PC-3 (cell line): ENCODE measurements at regions not wholly inside any gene's neighbourhood (a gene's known extent, or its start where the extent isn't known, plus 50 kb on each side); places are given as distances from the start of the nearest gene placed in this dataset.

Experiments used
- ATAC-seq: fragments of 200-7000 bp; cut with Tn5 transposase; 2 replicates; pipeline ENCODE4 v1.9.1; 2020; ENCODE audit warnings: mild to moderate bottlenecking, moderate library complexity
- BruUV-seq: library from RNA; stranded (reverse); fragments of 400-500 nt; replicated peaks from 2 replicates; lab custom pipeline; 2021; lab: Mats Ljungman, UMichigan
- CTCF ChIA-PET: fragments of 300-600 bp; sonication (Branson Sonifier 250); formaldehyde crosslinking; loops from one replicate; lab custom pipeline; 2022; ENCODE audit warnings: antibody characterized with exemption; lab: Charles Lee
- POLR2A ChIA-PET: fragments of 300-600 bp; sonication (Branson Sonifier 250); formaldehyde crosslinking; loops from one replicate; lab custom pipeline; 2022; ENCODE audit warnings: antibody characterized with exemption; ENCODE audit not compliant: unreplicated experiment; lab: Charles Lee
- DNase-seq: peaks from one replicate; pipeline ENCODE4 v3.0.0-alpha.2; 2015
- H2AFZ ChIP-seq: fragments of 300-600 bp; sonication (generic); 2 replicates; pipeline ENCODE4 v1.6.0; 2016; ENCODE audit warnings: antibody characterized with exemption, low read length
- H3F3A ChIP-seq: fragments of 300-600 bp; sonication (generic); one replicate; pipeline ENCODE4 v1.6.0; 2017; ENCODE audit warnings: antibody characterized with exemption, low read length, control low read depth, mild to moderate bottlenecking; ENCODE audit not compliant: unreplicated experiment
- H3K27ac ChIP-seq: fragments of 300-600 bp; sonication (generic); 2 replicates; pipeline ENCODE4 v1.5.1; 2016; ENCODE audit warnings: mild to moderate bottlenecking, low read length
- H3K27me3 ChIP-seq: fragments of 300-600 bp; sonication (generic); 2 replicates; pipeline ENCODE4 v1.6.1; 2016; ENCODE audit warnings: low read length, mixed read lengths
- H3K36me3 ChIP-seq: fragments of 300-600 bp; sonication (generic); 2 replicates; pipeline ENCODE4 v1.6.1; 2016; ENCODE audit warnings: low read depth, mixed run types, low read length, mixed read lengths
- H3K4me1 ChIP-seq: fragments of 300-600 bp; sonication (generic); 2 replicates; pipeline ENCODE4 v1.5.1; 2016; ENCODE audit warnings: low read length; ENCODE audit not compliant: insufficient read depth
- H3K4me2 ChIP-seq: fragments of 300-600 bp; sonication (generic); 2 replicates; pipeline ENCODE4 v1.6.0; 2016; ENCODE audit warnings: low read length
- H3K4me3 ChIP-seq: fragments of 300-600 bp; sonication (generic); 2 replicates; pipeline ENCODE4 v1.5.1; 2016; ENCODE audit warnings: mild to moderate bottlenecking, low read length, mixed read lengths
- H3K79me2 ChIP-seq: fragments of 300-600 bp; sonication (generic); 2 replicates; pipeline ENCODE4 v1.6.1; 2017; ENCODE audit warnings: low read length, mixed read lengths
- H3K9ac ChIP-seq: fragments of 300-600 bp; sonication (generic); 2 replicates; pipeline ENCODE4 v1.6.0; 2016; ENCODE audit warnings: mild to moderate bottlenecking, low read length
- H3K9me2 ChIP-seq: fragments of 300-600 bp; sonication (generic); replicated peaks from 2 replicates; pipeline ENCODE4 v1.6.1; 2016; ENCODE audit warnings: mixed run types, low read length, mixed read lengths
- H3K9me3 ChIP-seq: fragments of 300-600 bp; sonication (generic); 2 replicates; pipeline ENCODE4 v1.6.1; 2016; ENCODE audit warnings: low read length, mixed read lengths
- H4K20me1 ChIP-seq: fragments of 300-600 bp; sonication (generic); 2 replicates; pipeline ENCODE4 v1.6.1; 2016; ENCODE audit warnings: low read length, mixed read lengths
- EZH2 ChIP-seq: fragments of 300-600 bp; sonication (generic); IDR thresholded peaks from one replicate; pipeline ENCODE4 v1.6.1; 2017; ENCODE audit warnings: antibody characterized with exemption, mild to moderate bottlenecking, low read length; ENCODE audit not compliant: unreplicated experiment
- EZH2phosphoT487 ChIP-seq: fragments of 300-600 bp; sonication (generic); IDR thresholded peaks from 2 replicates; pipeline ENCODE4 v1.6.1; 2018; ENCODE audit warnings: mild to moderate bottlenecking, antibody characterized with exemption, low read length, borderline replicate concordance
- intact Hi-C: fragments of 100-400 bp; cut with micrococcal nuclease; formaldehyde crosslinking; loops from 2 replicates; pipeline ENCODE4 v1.9.0; 2023
- TF ChIP-seq, protein P1 (sequence below): fragments of 300-600 bp; sonication (generic); conservative IDR thresholded peaks from 2 replicates; pipeline ENCODE4 v1.5.1; 2017; ENCODE audit warnings: antibody characterized with exemption, low read depth, mild to moderate bottlenecking, low read length

DNA sequence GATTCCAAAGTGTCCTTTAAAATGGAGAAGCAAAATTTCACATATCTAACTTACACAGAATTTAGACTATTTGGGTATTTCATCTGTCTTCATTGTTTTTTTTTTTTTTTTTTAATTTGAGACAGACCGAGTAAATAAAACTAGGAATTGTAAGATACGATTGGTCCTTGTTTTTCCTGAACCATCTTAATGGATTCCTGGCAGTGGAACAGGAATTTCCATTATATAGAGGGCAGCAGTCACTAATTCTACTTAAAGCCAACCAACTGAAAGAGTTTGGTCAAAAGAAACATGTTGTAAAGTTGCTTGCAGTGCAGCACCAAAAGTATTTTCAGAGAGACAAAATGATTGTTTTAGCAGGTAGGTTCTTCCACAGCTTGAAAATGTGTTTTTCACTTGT is 72.5 kb upstream of the HGF start:
- intact Hi-C loops = no loop called here

DNA sequence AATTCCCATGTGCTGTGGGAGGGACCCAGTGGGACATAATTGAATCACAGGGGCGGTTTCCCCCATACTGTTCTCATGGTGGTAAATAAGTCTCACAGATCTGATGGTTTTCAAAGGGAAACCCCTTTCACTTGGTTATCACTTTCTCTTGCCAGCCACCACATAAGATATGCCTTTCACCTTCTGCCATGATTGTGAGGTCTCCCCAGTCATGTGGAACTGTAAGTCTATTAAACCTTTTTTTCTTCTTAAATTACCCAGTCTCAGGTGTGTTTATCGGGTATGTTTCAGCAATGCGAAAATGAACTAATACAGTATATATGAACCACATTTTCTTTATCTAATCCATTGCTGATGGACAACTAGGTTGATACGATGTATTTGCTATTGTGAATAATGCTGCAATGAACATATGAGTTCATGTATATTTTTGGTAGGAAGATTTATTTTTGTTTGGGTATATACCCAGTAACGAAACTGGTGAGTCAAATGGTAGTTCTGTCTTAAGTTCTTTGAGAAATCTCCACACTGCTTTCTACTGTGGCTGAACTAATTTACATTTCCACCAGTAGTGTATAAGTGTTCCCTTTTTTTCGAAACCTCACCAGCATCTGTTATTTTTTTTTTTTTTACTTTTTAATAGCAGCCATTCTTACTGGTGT is 70.0 kb upstream of the HGF start:
- H3K9me3 ChIP-seq = no peaks in the 10 kb centered on the region
- ATAC-seq (no peak), DNase-seq (no peak)
- TF ChIP-seq EZH2phosphoT487 (no peak), EZH2 (no peak)
- TF ChIP-seq, protein P1, sequence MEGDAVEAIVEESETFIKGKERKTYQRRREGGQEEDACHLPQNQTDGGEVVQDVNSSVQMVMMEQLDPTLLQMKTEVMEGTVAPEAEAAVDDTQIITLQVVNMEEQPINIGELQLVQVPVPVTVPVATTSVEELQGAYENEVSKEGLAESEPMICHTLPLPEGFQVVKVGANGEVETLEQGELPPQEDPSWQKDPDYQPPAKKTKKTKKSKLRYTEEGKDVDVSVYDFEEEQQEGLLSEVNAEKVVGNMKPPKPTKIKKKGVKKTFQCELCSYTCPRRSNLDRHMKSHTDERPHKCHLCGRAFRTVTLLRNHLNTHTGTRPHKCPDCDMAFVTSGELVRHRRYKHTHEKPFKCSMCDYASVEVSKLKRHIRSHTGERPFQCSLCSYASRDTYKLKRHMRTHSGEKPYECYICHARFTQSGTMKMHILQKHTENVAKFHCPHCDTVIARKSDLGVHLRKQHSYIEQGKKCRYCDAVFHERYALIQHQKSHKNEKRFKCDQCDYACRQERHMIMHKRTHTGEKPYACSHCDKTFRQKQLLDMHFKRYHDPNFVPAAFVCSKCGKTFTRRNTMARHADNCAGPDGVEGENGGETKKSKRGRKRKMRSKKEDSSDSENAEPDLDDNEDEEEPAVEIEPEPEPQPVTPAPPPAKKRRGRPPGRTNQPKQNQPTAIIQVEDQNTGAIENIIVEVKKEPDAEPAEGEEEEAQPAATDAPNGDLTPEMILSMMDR = no peak
- CTCF ChIA-PET = no interaction called here
- BruUV-seq = no TSS peak
- no peaks in the 10 kb centered on the region for H3K27me3 ChIP-seq
- no peaks in the 10 kb centered on the region for H3K36me3 ChIP-seq
- H4K20me1 ChIP-seq = no peaks in the 10 kb centered on the region
- H3K27ac ChIP-seq = no peak overlapping the region
- no peak overlapping the region for H3K4me2 ChIP-seq
- POLR2A ChIA-PET = no interaction called here
- no peaks in the 10 kb centered on the region for H3F3A ChIP-seq
- no peak overlapping the region for H2AFZ ChIP-seq
- H3K79me2 ChIP-seq = no peaks in the 10 kb centered on the region
- no peak overlapping the region for H3K4me3 ChIP-seq
- H3K9ac ChIP-seq = no peak overlapping the region
- H3K4me1 ChIP-seq = no peaks in the 10 kb centered on the region
- intact Hi-C loops = no loop called here
- no peaks in the 10 kb centered on the region for H3K9me2 ChIP-seq

More for the DNA sequence above, 72.5 kb upstream of the HGF start:
- Histone ChIP-seq H3K9ac (no peak overlapping the region), H3K27me3 (no peaks in the 10 kb centered on the region), H4K20me1 (no peaks in the 10 kb centered on the region), H3F3A (no peaks in the 10 kb centered on the region), H3K9me3 (no peaks in the 10 kb centered on the region), H3K36me3 (no peaks in the 10 kb centered on the region), H3K4me1 (no peaks in the 10 kb centered on the region), H3K27ac (no peak overlapping the region), H3K4me2 (no peak overlapping the region), H3K4me3 (no peak overlapping the region), H3K9me2 (no peaks in the 10 kb centered on the region), H3K79me2 (no peaks in the 10 kb centered on the region), H2AFZ (no peak overlapping the region)
- ChIA-PET CTCF (no interaction called here), POLR2A (no interaction called here)
- DNase-seq (no peak), ATAC-seq (no peak)
- TF ChIP-seq, protein P1 = no peak
- TF ChIP-seq EZH2 = no peak
- TF ChIP-seq EZH2phosphoT487 = no peak
- BruUV-seq = no TSS peak

DNA sequence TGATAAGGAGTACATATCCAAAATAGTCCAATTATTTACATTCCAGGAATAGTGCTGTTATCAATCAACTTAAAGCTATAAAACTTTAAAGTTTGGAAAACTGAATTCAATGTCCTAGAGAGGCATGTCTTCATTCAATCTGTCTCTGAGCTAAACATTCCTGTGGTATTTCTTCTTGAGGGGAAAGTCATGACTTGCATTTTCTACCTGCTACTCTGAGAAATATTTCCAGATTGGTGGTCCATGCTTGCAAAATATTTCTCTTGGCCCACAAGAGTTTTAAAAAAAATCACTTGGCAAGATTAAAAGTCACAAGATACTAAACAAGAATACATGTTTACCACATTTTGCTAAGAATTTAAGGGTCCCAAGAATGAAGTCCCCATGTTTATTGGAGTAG is 63.6 kb upstream of the HGF start:
- ChIA-PET CTCF (no interaction called here), POLR2A (no interaction called here)
- Histone ChIP-seq H3K36me3 (no peaks in the 10 kb centered on the region), H3K9ac (no peak overlapping the region), H3F3A (no peaks in the 10 kb centered on the region), H2AFZ (no peak overlapping the region), H3K4me1 (no peaks in the 10 kb centered on the region), H3K9me2 (no peaks in the 10 kb centered on the region), H3K4me2 (no peak overlapping the region), H3K79me2 (no peaks in the 10 kb centered on the region), H3K4me3 (no peak overlapping the region), H3K27ac (no peak overlapping the region), H4K20me1 (no peaks in the 10 kb centered on the region), H3K9me3 (0 out of 2 replicates have a peak, but pooled peaks cover 6% of the 10 kb centered on the region), H3K27me3 (no peaks in the 10 kb centered on the region)
- DNase-seq (no peak), ATAC-seq (no peak)
- intact Hi-C loops = no loop called here
- no TSS peak for BruUV-seq
- TF ChIP-seq EZH2phosphoT487 (no peak), EZH2 (no peak)
- TF ChIP-seq, protein P1 = no peak
